HUDEP-2 (cell line): ENCODE measurements at regions not wholly inside any gene's neighbourhood (a gene's known extent, or its start where the extent isn't known, plus 50 kb on each side); places are given as distances from the start of the nearest gene placed in this dataset.
"Not testable (repeated sequence)": the region's sequence is repeated elsewhere in the genome, so short reads cannot be mapped to it uniquely, and the experiment has no call there.

ENCODE experiments used
- DNase-seq, 76 experiments: peaks; one replicate each; lab custom pipeline; 2025; ENCODE audit not compliant: unreplicated experiment in 76 of 76; lab: John Stamatoyannopoulos, UW

DNA sequence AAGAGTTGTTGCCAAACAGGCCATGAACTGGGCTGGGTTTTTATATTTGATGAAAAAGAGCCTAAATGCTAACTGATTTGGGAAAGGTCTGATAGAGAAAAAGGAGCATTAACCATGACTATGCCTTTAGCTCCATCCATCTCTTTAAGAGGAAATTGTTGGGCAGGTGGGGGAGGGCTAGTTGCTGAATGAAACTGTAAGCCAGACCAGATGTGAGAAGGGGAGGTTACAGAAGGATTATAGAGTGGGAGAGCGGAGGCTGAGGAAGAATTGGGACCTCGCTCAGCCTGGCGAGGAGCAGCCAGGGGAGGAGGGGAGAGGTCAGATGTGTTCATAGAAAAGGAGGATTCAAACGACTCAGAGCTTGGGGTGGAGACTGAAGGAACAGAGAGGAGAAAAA is 74.9 kb upstream of the OTUD4 start:
- DNase-seq: not testable (repeated sequence)

- no peak for DNase-seq
Measured at GRCh38 chr4:145252190-145252589, 71.8 kb upstream of the OTUD4 start.

DNA sequence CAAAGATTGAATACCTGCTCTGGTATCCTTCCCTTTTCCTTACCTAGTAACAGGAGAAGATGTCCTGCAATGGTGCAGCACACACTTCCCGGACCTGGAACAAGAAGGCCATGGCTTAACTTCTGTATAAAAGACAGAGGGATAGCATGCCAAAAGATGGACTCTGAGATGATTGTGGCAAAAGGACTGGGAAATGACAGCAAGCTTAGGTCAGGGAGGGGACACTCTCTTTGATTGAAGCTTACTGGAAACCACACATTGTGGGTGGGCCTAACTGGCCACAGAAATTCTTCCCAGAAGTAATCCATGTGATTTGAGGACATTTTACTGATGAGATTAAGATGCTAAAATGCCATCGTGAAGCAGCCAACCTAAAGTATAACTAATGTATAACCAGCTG is 71.0 kb upstream of the OTUD4 start:
- no peak for DNase-seq

GRCh38 chr4:145248971-145249370 is 68.6 kb upstream of the OTUD4 start:
- DNase-seq: no peak

GRCh38 chr4:145248502-145248901 is 68.1 kb upstream of the OTUD4 start:
- no peak for DNase-seq

DNA sequence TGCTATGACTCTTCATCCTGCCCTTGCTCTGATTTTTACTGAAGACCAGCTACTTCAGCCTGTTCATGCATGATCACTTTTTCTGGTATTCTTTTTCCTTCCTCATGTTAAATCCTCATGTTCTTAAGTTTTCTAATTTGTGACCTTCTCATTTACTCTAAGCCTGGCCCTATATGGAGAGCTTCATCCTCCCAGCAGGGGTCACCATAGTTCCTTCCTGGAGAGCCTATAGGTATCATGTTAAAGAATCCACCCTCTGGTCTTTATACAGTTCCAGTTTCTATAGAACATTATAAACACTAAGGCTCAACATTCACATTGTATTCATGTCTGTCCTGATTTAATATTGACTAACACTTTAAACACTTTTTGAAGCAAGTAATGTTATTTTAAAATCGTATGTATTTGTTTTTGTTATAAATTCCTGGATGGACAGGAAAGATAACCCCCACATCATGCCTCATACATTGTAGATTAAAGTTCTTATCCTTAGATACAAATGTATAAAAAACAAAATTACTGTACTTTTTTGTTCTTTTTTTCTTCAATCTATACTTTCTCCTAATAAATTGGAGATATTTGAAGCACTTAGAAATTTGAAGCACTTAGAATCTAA is 53.8 kb upstream of the OTUD4 start:
- DNase-seq: peak in 45 of 76 experiments; percentile 0 to 64 (median 23)

DNA sequence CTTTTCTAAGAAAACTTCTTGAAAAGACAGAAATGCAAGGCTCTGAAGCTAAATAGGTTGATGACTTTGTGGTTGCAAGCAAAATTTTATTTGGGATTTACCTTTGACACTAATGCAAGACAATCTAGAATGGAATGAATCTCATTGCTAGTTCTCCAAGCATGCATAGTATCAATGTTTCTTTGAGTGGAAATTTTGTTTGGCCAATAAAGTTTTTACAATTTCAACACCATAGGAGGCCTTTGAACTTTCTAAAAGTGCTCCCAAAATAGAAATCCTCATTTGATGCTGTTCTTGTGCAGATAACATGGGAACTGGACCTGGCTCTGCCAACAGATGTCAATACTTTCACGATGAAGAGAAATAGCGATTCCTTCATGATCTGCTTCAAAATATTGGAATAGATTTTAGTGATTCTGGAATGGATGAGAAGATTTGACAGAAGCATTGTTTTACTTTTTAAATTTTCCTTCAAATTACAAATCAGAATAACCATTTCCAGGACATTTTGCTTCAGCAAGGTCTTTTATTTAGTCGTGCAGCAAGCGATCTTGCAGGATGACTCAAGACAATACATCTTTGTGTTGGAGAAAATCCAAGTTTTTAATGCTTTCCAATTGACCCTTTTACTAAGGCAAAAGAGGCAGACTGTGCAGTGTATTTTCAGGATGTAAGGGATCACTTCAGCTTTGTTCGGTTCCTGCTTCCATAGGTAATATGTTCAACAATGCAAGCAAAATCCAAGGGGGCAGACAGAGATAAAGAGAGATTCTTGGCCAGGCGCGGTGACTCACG is 51.7 kb upstream of the OTUD4 start:
- DNase-seq: no peak

- no peak for DNase-seq
Measured at GRCh38 chr4:145230726-145231125, 50.3 kb upstream of the OTUD4 start.
